CD14-positive monocyte (primary cell): ENCODE measurements at regions not wholly inside any gene's neighbourhood (a gene's known extent, or its start where the extent isn't known, plus 50 kb on each side); places are given as distances from the start of the nearest gene placed in this dataset.

Experiments
- DNase-seq, 3 donors: peaks; one replicate each; pipeline ENCODE4 v3.0.0-alpha.2; 2011 to 2022
- H2AFZ ChIP-seq: 2 replicates; pipeline ENCODE4 v1.6.0; 2012; ENCODE audit warnings: mild to moderate bottlenecking, low read depth, low read length, inconsistent platforms; ENCODE audit not compliant: insufficient read depth, poor library complexity, severe bottlenecking
- H3K27ac ChIP-seq, 2 donors: 1 replicate in 1 of 2; 2 replicates in 1 of 2; pipeline ENCODE4 v1.5.1; 2012 to 2013; ENCODE audit warnings: low read length in 2 of 2, control low read depth in 1 of 2, inconsistent platforms in 1 of 2, low read depth in 1 of 2, mild to moderate bottlenecking in 1 of 2
- H3K27me3 ChIP-seq, 2 donors: one replicate each; pipeline versions ENCODE4 v1.6.0 to v1.6.1; 2011 to 2013; ENCODE audit warnings: low read length in 2 of 2; ENCODE audit not compliant: control insufficient read depth in 2 of 2, insufficient read depth in 2 of 2
- H3K36me3 ChIP-seq, 2 donors: replicated peaks in 1 of 2; 1 replicate in 1 of 2; 2 replicates in 1 of 2; pipeline versions ENCODE4 v1.5.1 to v1.6.1; 2012 to 2013; ENCODE audit warnings: low read length in 2 of 2, control low read depth in 1 of 2, inconsistent platforms in 1 of 2, mild to moderate bottlenecking in 1 of 2; ENCODE audit not compliant: insufficient read depth in 2 of 2, control insufficient read depth in 1 of 2
- H3K4me1 ChIP-seq, 2 donors: 1 replicate in 1 of 2; 2 replicates in 1 of 2; pipeline versions ENCODE4 v1.5.1 to v1.6.1; 2012 to 2013; ENCODE audit warnings: low read length in 2 of 2, control low read depth in 1 of 2, inconsistent platforms in 1 of 2, mild to moderate bottlenecking in 1 of 2, moderate library complexity in 1 of 2; ENCODE audit not compliant: insufficient read depth in 2 of 2, control insufficient read depth in 1 of 2
- H3K4me2 ChIP-seq: replicated peaks from 2 replicates; pipeline ENCODE3; 2012; ENCODE audit warnings: low read length, moderate library complexity, mild to moderate bottlenecking; ENCODE audit not compliant: poor library complexity, severe bottlenecking; ENCODE audit errors: extremely low read depth
- H3K4me3 ChIP-seq, 3 experiments: fragments of 200-600 bp in 1 of 3; sonication (generic) in 1 of 3; replicated peaks in 1 of 3; 1 replicate in 2 of 3; 2 replicates in 1 of 3; pipeline ENCODE4 v1.5.1; 2011 to 2013; ENCODE audit warnings: low read length in 3 of 3, mild to moderate bottlenecking in 3 of 3, control low read depth in 2 of 3, low read depth in 2 of 3, inconsistent platforms in 1 of 3, moderate library complexity in 1 of 3
- H3K79me2 ChIP-seq: 2 replicates; pipeline ENCODE4 v1.6.0; 2012; ENCODE audit warnings: mild to moderate bottlenecking, control low read depth, inconsistent platforms, low read length, moderate library complexity; ENCODE audit not compliant: insufficient read depth
- H3K9ac ChIP-seq: 2 replicates; pipeline ENCODE4 v1.6.0; 2017; ENCODE audit warnings: low read length, mild to moderate bottlenecking; ENCODE audit not compliant: insufficient read depth, poor library complexity, severe bottlenecking
- H3K9me3 ChIP-seq, 2 donors: replicated peaks in 1 of 2; 1 replicate in 1 of 2; 2 replicates in 1 of 2; pipeline versions ENCODE4 v1.5.1 to v1.6.1; 2012 to 2013; ENCODE audit warnings: low read length in 2 of 2, control low read depth in 1 of 2; ENCODE audit not compliant: control insufficient read depth in 1 of 2, insufficient read depth in 1 of 2
- H4K20me1 ChIP-seq: 2 replicates; pipeline ENCODE4 v1.6.0; 2012; ENCODE audit warnings: mild to moderate bottlenecking, low read length, control low read depth, moderate library complexity; ENCODE audit not compliant: insufficient read depth
- H3K27ac Mint-ChIP-seq, 7 donors: one replicate each; pipeline ENCODE4 v1.8.0; 2020; ENCODE audit warnings: mild to moderate bottlenecking in 7 of 7, mixed read lengths in 7 of 7, moderate library complexity in 6 of 7, inconsistent platforms in 2 of 7
- H3K27me3 Mint-ChIP-seq, 3 donors: one replicate each; pipeline ENCODE4 v1.8.0; 2021 to 2022; ENCODE audit warnings: low read depth in 3 of 3, mild to moderate bottlenecking in 3 of 3, mixed read lengths in 3 of 3, moderate library complexity in 3 of 3, inconsistent platforms in 1 of 3
- H3K36me3 Mint-ChIP-seq, 2 donors: one replicate each; pipeline ENCODE4 v1.8.0; 2020; ENCODE audit warnings: mixed read lengths in 2 of 2, inconsistent platforms in 1 of 2, mild to moderate bottlenecking in 1 of 2
- H3K4me1 Mint-ChIP-seq: one replicate; pipeline ENCODE4 v1.8.0; 2020; ENCODE audit warnings: mild to moderate bottlenecking, mixed read lengths
- H3K4me3 Mint-ChIP-seq, 2 donors: one replicate each; pipeline ENCODE4 v1.8.0; 2020; ENCODE audit warnings: mild to moderate bottlenecking in 2 of 2, mixed read lengths in 2 of 2, moderate library complexity in 1 of 2
- H3K9me3 Mint-ChIP-seq, 7 donors: one replicate each; pipeline ENCODE4 v1.8.0; 2020 to 2022; ENCODE audit warnings: mixed read lengths in 7 of 7, mild to moderate bottlenecking in 6 of 7, moderate library complexity in 6 of 7, inconsistent platforms in 2 of 7
- CTCF ChIP-seq: fragments of 200-600 bp; IDR thresholded peaks from one replicate; pipeline ENCODE4 v1.8.0; 2022; ENCODE audit warnings: antibody characterized with exemption, mild to moderate bottlenecking
- WGBS: methylation state at CpG from one replicate; pipeline ENCODE4 v1.1.5; 2013; ENCODE audit warnings: missing lambda C conversion rate; ENCODE audit not compliant: insufficient coverage; 5-methylcytosine and 5-hydroxymethylcytosine counted together
- intact Hi-C, 2 donors: fragments of 100-400 bp; cut with micrococcal nuclease; formaldehyde crosslinking; loops; one replicate each; pipeline versions ENCODE4 v1.15.0 to v1.15.1; 2023

GRCh38 chr13:84654654-84655275, 772.5 kb upstream of the SLITRK1 start:
- TF ChIP-seq CTCF = no peak
- Histone ChIP-seq H2AFZ (no peak overlapping the region), H3K4me3 (no peak overlapping the region), H3K27ac (no peak overlapping the region), H3K27me3 (no peaks in the 10 kb centered on the region), H3K36me3 (no peaks in the 10 kb centered on the region), H3K4me1 (no peaks in the 10 kb centered on the region), H3K4me2 (no peak overlapping the region), H3K9ac (no peak overlapping the region), H3K9me3 (peaks cover 0 to 3% of the 10 kb centered on the region in 2 donors), H3K79me2 (no peaks in the 10 kb centered on the region), H4K20me1 (no peaks in the 10 kb centered on the region)
- WGBS = no CpG with 5 or more reads among the region's 5 CpGs
- no peak overlapping the region for H3K4me3 Mint-ChIP-seq
- H3K9me3 Mint-ChIP-seq = peaks cover 0 to 12% (median 5%) of the 10 kb centered on the region in 7 donors
- no peak for DNase-seq
- no peaks in the 10 kb centered on the region for H3K4me1 Mint-ChIP-seq
- no peak overlapping the region for H3K27ac Mint-ChIP-seq
- no peaks in the 10 kb centered on the region for H3K36me3 Mint-ChIP-seq
- intact Hi-C loops = no loop called here
- no peaks in the 10 kb centered on the region for H3K27me3 Mint-ChIP-seq

- Mint-ChIP-seq H3K27ac (no peak overlapping the region), H3K4me1 (no peaks in the 10 kb centered on the region), H3K27me3 (no peaks in the 10 kb centered on the region), H3K9me3 (peaks cover 0 to 12% (median 5%) of the 10 kb centered on the region in 7 donors), H3K36me3 (no peaks in the 10 kb centered on the region), H3K4me3 (no peak overlapping the region)
- H3K36me3 ChIP-seq = no peaks in the 10 kb centered on the region
- DNase-seq = no peak
- H3K4me2 ChIP-seq = no peak overlapping the region
- no peak overlapping the region for H3K27ac ChIP-seq
- no peak overlapping the region for H2AFZ ChIP-seq
- no peaks in the 10 kb centered on the region for H3K79me2 ChIP-seq
- no peaks in the 10 kb centered on the region for H3K27me3 ChIP-seq
- no peaks in the 10 kb centered on the region for H4K20me1 ChIP-seq
- no peaks in the 10 kb centered on the region for H3K4me1 ChIP-seq
- WGBS = no CpG with 5 or more reads among the region's 3 CpGs
- TF ChIP-seq CTCF = no peak
- H3K9ac ChIP-seq = no peak overlapping the region
- H3K4me3 ChIP-seq = no peak overlapping the region
- H3K9me3 ChIP-seq = peaks cover 0 to 3% of the 10 kb centered on the region in 2 donors
- intact Hi-C loops = no loop called here
Observed at GRCh38 chr13:84653915-84654534, 771.8 kb upstream of the SLITRK1 start.
